NB4 (cell line): ENCODE measurements at regions not wholly inside any gene's neighbourhood (a gene's known extent, or its start where the extent isn't known, plus 50 kb on each side); places are given as distances from the start of the nearest gene placed in this dataset.

ENCODE experiments used
- DNase-seq: peaks from one replicate; pipeline ENCODE4 v3.0.0; 2010; ENCODE audit warnings: low read depth
- H3K4me3 ChIP-seq: one replicate; pipeline ENCODE4 v1.5.1; 2011; ENCODE audit warnings: mild to moderate bottlenecking, low read depth, low read length, moderate library complexity
- CTCF ChIP-seq: IDR thresholded peaks from one replicate; pipeline ENCODE4 v1.5.1; 2012; ENCODE audit warnings: low read depth, low read length
- MAX ChIP-seq: IDR thresholded peaks from 2 replicates; pipeline ENCODE4 v1.6.1; 2011; ENCODE audit warnings: low read depth, low read length
- MYC ChIP-seq: IDR thresholded peaks from 2 replicates; pipeline ENCODE4 v1.6.1; 2011; ENCODE audit warnings: low read depth, low read length
- POLR2A ChIP-seq: IDR thresholded peaks from 2 replicates; pipeline ENCODE4 v1.6.1; 2011; ENCODE audit warnings: mild to moderate bottlenecking; ENCODE audit not compliant: insufficient read length; ENCODE audit errors: extremely low read depth

- no peak for TF ChIP-seq CTCF
- TF ChIP-seq POLR2A, result no peak
- no peak for TF ChIP-seq MAX
- no peak for TF ChIP-seq MYC
- DNase-seq, result no peak
- H3K4me3 ChIP-seq, result no peak overlapping the region
These were observed 501.4 kb upstream of the USP24 start for GRCh38 chr1:55716610-55717009.

- TF ChIP-seq POLR2A (no peak), MAX (no peak), MYC (no peak), CTCF (no peak)
- H3K4me3 ChIP-seq, result no peak overlapping the region
- no peak for DNase-seq
These were observed 501.0 kb upstream of the USP24 start for GRCh38 chr1:55716151-55716550.

- DNase-seq, result no peak
- TF ChIP-seq MYC (no peak), POLR2A (no peak), MAX (no peak), CTCF (no peak)
- no peak overlapping the region for H3K4me3 ChIP-seq
These were observed 499.1 kb upstream of the USP24 start for GRCh38 chr1:55714230-55714629.

- DNase-seq, result no peak
- H3K4me3 ChIP-seq, result no peak overlapping the region
- TF ChIP-seq MAX, result no peak
These were observed 498.4 kb upstream of the USP24 start for GRCh38 chr1:55713516-55713915.

- TF ChIP-seq CTCF, result no peak
- TF ChIP-seq MAX, result no peak
- TF ChIP-seq POLR2A, result no peak
- no peak for TF ChIP-seq MYC
- DNase-seq, result no peak
- H3K4me3 ChIP-seq, result no peak overlapping the region
These were observed 497.0 kb upstream of the USP24 start for GRCh38 chr1:55712148-55712547.

GRCh38 chr1:55708781-55709180, 493.6 kb upstream of the USP24 start:
- DNase-seq, result no peak
- TF ChIP-seq POLR2A (no peak), MAX (no peak), MYC (no peak), CTCF (no peak)
- H3K4me3 ChIP-seq, result no peak overlapping the region

GRCh38 chr1:55707846-55708245, 492.7 kb upstream of the USP24 start:
- TF ChIP-seq CTCF, result no peak
- TF ChIP-seq MAX, result no peak
- TF ChIP-seq POLR2A, result no peak
- TF ChIP-seq MYC, result no peak
- no peak overlapping the region for H3K4me3 ChIP-seq
- no peak for DNase-seq
